HUES48 (cell line): ENCODE measurements at regions not wholly inside any gene's neighbourhood (a gene's known extent, or its start where the extent isn't known, plus 50 kb on each side); places are given as distances from the start of the nearest gene placed in this dataset.

Experiments used
- H3K27ac ChIP-seq: one replicate; pipeline ENCODE4 v1.7.0; 2013; ENCODE audit warnings: low read depth, low read length, inconsistent platforms
- H3K27me3 ChIP-seq: 2 replicates; pipeline ENCODE4 v1.6.1; 2013; ENCODE audit warnings: mild to moderate bottlenecking, low read length; ENCODE audit not compliant: control insufficient read depth, insufficient read depth
- H3K36me3 ChIP-seq: 2 replicates; pipeline ENCODE4 v1.6.1; 2013; ENCODE audit warnings: low read length; ENCODE audit not compliant: control insufficient read depth, insufficient read depth
- H3K4me1 ChIP-seq: 2 replicates; pipeline ENCODE4 v1.6.1; 2013; ENCODE audit warnings: mild to moderate bottlenecking, low read length; ENCODE audit not compliant: control insufficient read depth, insufficient read depth
- H3K4me3 ChIP-seq: 2 replicates; pipeline ENCODE4 v1.5.1; 2013; ENCODE audit warnings: mild to moderate bottlenecking, low read depth, low read length
- H3K9ac ChIP-seq: 2 replicates; pipeline ENCODE4 v1.6.1; 2013; ENCODE audit warnings: mild to moderate bottlenecking, low read depth, low read length, moderate library complexity
- H3K9me3 ChIP-seq: 2 replicates; pipeline ENCODE4 v1.6.1; 2013; ENCODE audit warnings: low read length; ENCODE audit not compliant: control insufficient read depth, insufficient read depth

DNA sequence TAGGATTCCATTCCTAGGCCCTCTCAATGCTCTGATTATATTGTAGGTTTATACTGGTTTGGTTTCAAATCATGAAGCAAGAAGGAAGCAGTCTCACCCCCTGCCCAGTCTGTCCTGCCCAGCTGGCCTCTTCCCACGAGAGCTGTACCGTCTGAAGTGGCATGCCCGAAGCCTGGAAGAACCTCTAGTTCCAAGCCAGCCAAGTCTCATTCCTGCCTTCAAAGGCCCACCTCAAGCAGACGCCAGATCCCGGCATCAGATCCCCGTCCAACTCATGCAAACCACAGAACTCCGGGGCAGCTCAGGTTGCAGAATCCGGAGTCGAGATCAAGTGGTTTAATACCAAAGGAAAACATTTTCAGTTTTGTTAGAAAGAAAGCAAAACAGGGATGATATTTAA lies 234.4 kb downstream of the LPIN1 start:
- no peaks in the 10 kb centered on the region for H3K27me3 ChIP-seq
- H3K4me3 ChIP-seq = no peak overlapping the region
- no peaks in the 10 kb centered on the region for H3K9me3 ChIP-seq
- H3K36me3 ChIP-seq = no peaks in the 10 kb centered on the region
- no peak overlapping the region for H3K9ac ChIP-seq
- no peak overlapping the region for H3K27ac ChIP-seq
- H3K4me1 ChIP-seq = 0 out of 2 replicates have a peak, but pooled peaks cover 4% of the 10 kb centered on the region

DNA sequence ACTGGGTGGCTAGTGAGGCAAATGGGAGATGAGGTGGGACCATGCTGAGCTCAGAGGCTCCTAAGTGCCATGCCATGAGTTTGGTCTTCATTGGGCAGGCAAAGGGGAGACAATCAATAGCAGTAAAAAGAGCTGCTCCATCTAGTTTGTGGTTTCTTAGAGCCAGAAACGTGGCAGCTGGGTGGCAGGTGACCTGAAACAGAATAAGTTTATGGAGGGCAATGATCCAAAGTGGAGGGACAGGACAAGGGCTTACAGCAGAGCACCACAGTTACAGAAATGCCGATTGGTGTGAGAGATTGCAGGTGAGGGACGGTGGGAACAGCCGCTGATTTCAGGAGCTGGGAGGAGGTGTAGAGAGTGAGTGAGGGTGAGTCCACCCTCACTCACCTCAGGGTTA lies 237.0 kb downstream of the LPIN1 start:
- H3K4me3 ChIP-seq = no peak overlapping the region
- H3K4me1 ChIP-seq = 0 out of 2 replicates have a peak, but pooled peaks cover 4% of the 10 kb centered on the region
- H3K9me3 ChIP-seq = no peaks in the 10 kb centered on the region
- no peak overlapping the region for H3K27ac ChIP-seq
- H3K27me3 ChIP-seq = no peaks in the 10 kb centered on the region
- H3K36me3 ChIP-seq = no peaks in the 10 kb centered on the region
- no peak overlapping the region for H3K9ac ChIP-seq

DNA sequence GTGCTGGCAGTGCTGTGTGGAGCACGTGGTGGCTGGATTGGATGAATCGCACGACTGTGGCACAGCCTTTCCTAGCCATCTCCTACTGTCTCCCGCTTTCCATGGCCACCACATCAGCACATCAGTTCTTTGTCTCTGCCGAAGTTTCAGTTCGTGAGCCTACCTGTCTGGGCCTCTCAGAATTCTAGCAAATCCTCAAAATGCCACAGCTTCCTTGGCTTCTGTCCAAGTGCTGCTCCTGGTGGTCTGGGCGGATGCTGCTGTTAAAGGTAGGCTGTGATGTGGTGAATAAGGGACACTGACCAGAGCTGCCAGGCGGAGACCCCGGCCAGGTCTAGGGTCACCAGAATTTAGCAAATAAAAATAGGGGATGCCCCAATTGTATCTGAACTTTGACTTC lies 237.4 kb downstream of the LPIN1 start:
- H3K9ac ChIP-seq = no peak overlapping the region
- no peak overlapping the region for H3K4me3 ChIP-seq
- H3K27me3 ChIP-seq = no peaks in the 10 kb centered on the region
- H3K9me3 ChIP-seq = no peaks in the 10 kb centered on the region
- 0 out of 2 replicates have a peak, but pooled peaks cover 4% of the 10 kb centered on the region for H3K4me1 ChIP-seq
- H3K27ac ChIP-seq = no peak overlapping the region
- no peaks in the 10 kb centered on the region for H3K36me3 ChIP-seq

DNA sequence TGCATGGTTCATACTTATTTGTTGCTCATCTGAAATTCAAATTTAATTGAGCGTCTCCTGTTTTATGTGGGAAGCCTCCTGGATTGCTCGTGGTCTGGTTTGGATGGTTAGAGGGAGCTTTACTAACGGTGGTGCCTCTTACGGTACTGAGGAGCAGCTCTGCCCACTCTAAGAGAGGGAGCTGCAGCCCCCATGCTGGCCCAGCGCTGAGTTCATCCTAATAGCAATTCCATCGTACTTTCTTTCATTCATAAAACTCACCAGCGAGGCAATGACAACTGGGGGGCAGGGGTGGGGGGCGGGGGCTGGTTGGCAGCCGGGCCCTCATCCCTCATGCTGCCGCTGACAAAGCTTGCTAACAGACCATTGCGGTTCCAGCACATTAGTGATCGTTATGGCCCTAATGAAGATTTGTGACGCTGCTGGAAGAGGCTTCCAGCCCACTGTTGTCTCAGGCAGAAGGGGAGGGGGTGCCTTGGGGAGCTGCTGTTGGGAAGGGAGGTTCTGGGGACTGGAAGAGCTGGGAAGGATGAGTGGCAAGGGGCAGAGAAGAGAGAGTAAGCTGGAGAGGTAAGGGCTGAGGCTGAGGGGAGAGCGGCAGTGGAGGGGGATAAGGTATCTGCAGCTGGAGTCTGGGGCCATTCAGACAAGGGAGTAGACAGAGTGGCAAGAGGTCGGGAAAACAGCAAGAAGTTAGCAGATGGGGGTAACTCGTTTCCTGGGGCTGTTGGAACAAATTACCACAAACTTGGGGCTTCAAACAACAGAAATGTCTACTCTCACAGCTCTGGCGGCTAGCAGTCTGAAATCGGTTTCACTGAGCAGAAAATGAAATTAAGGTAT lies 238.1 kb downstream of the LPIN1 start:
- Histone ChIP-seq H3K36me3 (no peaks in the 10 kb centered on the region), H3K27ac (no peak overlapping the region), H3K27me3 (no peaks in the 10 kb centered on the region), H3K4me3 (no peak overlapping the region), H3K9me3 (no peaks in the 10 kb centered on the region), H3K9ac (no peak overlapping the region), H3K4me1 (0 out of 2 replicates have a peak, but pooled peaks cover 3% of the 10 kb centered on the region)

DNA sequence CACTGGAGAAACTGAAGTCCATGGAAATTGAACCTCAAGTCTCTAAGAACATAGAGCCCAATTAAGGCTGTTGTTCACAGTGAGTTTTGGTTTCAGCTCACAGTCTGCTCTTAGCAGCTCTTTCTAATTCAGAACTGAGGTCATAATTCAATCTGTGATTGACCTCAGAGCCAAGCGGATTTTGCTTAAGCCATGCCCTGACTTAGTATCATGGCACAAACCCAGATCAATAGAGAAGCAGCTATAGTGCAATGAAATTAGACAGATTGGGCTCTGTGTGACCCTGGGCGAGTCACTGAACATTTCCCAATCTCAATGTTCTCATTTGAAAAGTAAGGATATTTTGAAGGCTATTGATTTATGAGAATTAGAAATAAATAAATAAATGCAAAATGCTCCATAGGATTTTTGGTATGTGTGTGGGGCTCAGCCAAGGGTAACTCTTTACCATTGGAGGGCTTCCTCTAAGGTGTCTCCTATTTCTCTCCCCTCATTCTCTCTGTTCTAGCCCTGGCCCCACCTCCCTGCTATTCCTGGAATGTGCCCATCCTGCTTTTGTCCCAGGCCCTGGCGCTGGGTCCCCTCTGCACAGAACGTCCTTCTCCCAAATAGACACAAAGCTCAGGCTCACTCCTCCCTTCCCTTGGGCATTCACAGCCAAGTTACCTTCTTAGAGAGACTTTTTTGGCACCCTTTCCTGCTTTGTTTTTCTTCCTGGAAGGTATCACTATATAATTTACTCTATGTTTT lies 239.6 kb downstream of the LPIN1 start:
- Histone ChIP-seq H3K36me3 (no peaks in the 10 kb centered on the region), H3K9ac (no peak overlapping the region), H3K27ac (no peak overlapping the region), H3K9me3 (no peaks in the 10 kb centered on the region), H3K4me1 (no peaks in the 10 kb centered on the region), H3K27me3 (no peaks in the 10 kb centered on the region), H3K4me3 (no peak overlapping the region)

DNA sequence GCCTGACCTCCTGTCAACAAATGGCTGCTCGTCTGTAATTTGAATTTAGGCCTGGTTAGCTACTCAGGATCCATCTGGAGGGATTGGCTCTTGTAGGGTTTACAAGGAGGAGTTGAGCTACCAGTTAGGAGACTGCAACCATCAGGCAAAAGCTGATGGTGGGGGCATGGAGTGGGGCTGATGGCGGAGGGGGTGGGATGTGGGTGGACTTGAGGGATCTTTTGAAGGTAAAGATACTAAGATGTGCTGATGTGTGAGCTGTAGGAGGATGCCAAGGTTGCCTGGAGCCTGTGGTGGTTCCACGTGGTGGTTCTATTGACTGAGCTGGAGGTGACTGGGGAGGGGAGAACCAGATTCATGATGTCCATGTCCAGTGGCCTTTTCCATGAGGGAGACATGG lies 240.7 kb downstream of the LPIN1 start:
- Histone ChIP-seq H3K4me3 (no peak overlapping the region), H3K27me3 (no peaks in the 10 kb centered on the region), H3K27ac (no peak overlapping the region), H3K9me3 (no peaks in the 10 kb centered on the region), H3K36me3 (no peaks in the 10 kb centered on the region), H3K4me1 (no peaks in the 10 kb centered on the region), H3K9ac (no peak overlapping the region)

DNA sequence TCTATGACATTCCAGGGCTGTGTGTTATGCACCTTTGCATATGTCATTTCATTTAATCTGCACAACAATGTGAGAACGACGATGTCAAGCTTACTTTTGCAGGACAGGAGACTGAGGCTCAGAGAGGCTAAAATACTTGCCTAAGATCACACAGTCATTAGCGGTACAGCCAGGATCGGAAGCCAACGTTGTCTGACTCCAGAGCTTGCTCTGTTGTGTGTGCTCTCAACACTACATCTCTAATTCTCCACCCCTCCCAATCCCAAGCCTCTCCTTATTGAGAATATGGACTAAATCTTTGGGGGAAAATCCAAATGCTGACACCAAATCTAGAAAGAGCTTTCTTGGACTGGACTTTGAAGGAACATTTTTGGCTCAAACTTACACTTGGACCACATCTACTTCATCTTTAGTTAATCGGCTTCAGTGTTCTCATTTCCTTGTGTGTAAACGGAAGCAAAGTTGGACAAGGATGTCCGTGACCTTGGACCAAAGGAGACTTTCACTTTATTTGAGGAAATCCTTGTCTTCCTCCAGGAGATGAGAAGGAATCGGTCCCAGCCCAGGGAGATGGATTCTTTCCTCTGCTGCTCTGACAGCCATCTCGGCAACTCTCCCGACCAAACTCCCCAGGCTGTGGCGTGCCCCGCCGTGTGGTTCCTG lies 242.4 kb downstream of the LPIN1 start:
- Histone ChIP-seq H3K27me3 (no peaks in the 10 kb centered on the region), H3K27ac (no peak overlapping the region), H3K36me3 (no peaks in the 10 kb centered on the region), H3K4me3 (no peak overlapping the region), H3K9ac (no peak overlapping the region), H3K4me1 (no peaks in the 10 kb centered on the region), H3K9me3 (no peaks in the 10 kb centered on the region)

DNA sequence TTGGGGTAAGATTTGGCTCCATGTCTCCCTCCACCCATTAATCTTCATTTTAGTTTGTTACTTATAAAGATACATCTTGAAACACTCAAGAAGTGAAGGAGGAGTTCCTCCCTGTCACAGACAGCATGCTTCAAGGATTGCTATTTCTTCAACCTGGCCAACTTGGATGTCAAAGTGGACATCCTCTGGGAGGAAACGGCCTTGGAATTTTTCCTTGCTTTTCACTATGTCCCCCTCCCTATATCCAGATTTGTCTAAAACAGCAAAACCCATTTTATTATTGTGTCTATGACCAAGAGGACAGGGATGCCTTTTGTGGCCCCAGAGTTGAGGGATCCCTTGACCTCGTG lies 242.9 kb downstream of the LPIN1 start:
- Histone ChIP-seq H3K36me3 (no peaks in the 10 kb centered on the region), H3K9me3 (no peaks in the 10 kb centered on the region), H3K27ac (no peak overlapping the region), H3K4me1 (no peaks in the 10 kb centered on the region), H3K4me3 (no peak overlapping the region), H3K9ac (no peak overlapping the region), H3K27me3 (no peaks in the 10 kb centered on the region)

DNA sequence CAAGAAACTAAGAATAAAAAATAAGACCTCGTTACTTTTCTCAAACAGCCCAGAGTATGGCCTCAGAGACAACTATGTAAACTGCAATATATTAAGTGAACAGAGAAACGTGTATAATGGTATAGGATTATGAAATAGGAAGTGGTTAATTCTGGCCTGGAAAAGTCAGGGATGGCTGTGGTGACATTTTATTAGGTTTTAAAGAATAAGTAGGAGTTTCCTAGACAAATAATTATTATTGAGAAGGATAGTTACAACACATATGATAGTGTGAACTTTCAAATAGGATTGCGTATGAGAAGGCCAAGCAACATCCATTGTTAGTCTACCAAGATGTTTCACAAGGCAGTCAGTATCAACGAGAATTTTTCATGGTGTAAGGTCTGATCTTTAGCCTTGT lies 244.1 kb downstream of the LPIN1 start:
- Histone ChIP-seq H3K27ac (no peak overlapping the region), H3K9ac (no peak overlapping the region), H3K4me1 (no peaks in the 10 kb centered on the region), H3K9me3 (peaks cover 2% of the 10 kb centered on the region; the same call in 1 of the 2 replicates), H3K4me3 (no peak overlapping the region), H3K36me3 (no peaks in the 10 kb centered on the region), H3K27me3 (no peaks in the 10 kb centered on the region)

DNA sequence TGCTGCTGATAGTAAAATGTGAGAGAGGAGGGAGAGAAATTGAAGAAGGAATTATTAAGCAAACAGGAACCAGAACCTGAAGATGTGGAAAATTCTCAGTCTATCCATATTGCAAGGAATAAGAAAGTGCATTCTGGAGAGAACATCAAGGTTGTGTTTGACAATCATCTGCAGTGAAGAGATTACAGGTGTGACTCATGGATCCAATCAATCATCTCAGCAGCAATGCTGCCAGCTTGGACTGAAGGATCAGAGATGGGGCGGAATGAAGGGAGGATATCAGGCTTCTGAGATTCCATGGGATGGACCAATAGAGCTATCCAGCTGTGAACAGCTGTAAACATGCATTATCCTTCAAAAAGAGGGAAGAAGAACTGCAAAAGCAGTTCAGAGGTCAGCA lies 247.3 kb downstream of the LPIN1 start:
- Histone ChIP-seq H3K4me1 (no peaks in the 10 kb centered on the region), H3K9ac (no peak overlapping the region), H3K4me3 (no peak overlapping the region), H3K36me3 (no peaks in the 10 kb centered on the region), H3K9me3 (peaks cover 2% of the 10 kb centered on the region; the same call in 1 of the 2 replicates), H3K27ac (no peak overlapping the region), H3K27me3 (no peaks in the 10 kb centered on the region)

DNA sequence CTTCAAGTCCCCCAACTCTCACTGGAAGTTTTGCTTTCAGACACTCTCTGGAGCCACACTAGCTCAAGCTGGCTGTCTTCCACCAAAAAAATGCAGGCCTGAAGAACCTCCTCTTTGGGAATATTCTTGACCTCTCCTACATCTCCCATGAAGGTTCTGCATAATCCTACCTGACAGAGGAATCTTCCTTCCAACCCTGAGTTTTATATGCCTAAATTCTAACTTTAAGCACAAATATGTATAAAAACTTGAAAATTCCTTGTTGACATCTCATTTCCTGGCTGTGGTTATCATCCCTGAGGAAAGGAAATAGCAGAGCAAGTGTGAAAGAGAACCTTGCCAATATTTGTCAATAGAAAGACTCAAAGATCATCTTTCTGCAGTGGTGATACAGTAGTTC lies 249.0 kb downstream of the LPIN1 start:
- no peaks in the 10 kb centered on the region for H3K4me1 ChIP-seq
- H3K27ac ChIP-seq = no peak overlapping the region
- no peak overlapping the region for H3K4me3 ChIP-seq
- H3K36me3 ChIP-seq = no peaks in the 10 kb centered on the region
- no peaks in the 10 kb centered on the region for H3K27me3 ChIP-seq
- no peak overlapping the region for H3K9ac ChIP-seq
- peaks cover 2% of the 10 kb centered on the region; the same call in 1 of the 2 replicates for H3K9me3 ChIP-seq
